Esophagus muscularis mucosa (tissue), 4 donors: ENCODE measurements at regions not wholly inside any gene's neighbourhood (a gene's known extent, or its start where the extent isn't known, plus 50 kb on each side); places are given as distances from the start of the nearest gene placed in this dataset.

Experiments used
- DNase-seq: peaks from one replicate; pipeline ENCODE4 v3.0.0-alpha.2; 2017; ENCODE audit errors: extremely low spot score
- H3K27ac ChIP-seq, 4 donors: fragments of 200-600 bp; sonication (generic); replicated peaks in 1 of 4; 1 replicate in 3 of 4; 2 replicates in 1 of 4; pipeline ENCODE4 v1.5.1; 2016 to 2019; ENCODE audit warnings: mild to moderate bottlenecking in 1 of 4
- H3K27me3 ChIP-seq, 4 donors: fragments of 200-600 bp; sonication (generic); one replicate each; pipeline versions ENCODE4 v1.5.1 to v1.6.0; 2016 to 2019
- H3K36me3 ChIP-seq, 4 donors: fragments of 200-600 bp; sonication (generic); one replicate each; pipeline ENCODE4 v1.5.1; 2016 to 2019
- H3K4me1 ChIP-seq, 4 donors: fragments of 200-600 bp; sonication (generic); one replicate each; pipeline ENCODE4 v1.5.1; 2016 to 2019
- H3K4me3 ChIP-seq, 4 donors: fragments of 200-600 bp; sonication (generic); 1 replicate in 2 of 4; 2 replicates in 2 of 4; pipeline ENCODE4 v1.5.1; 2016 to 2019; ENCODE audit warnings: mild to moderate bottlenecking in 4 of 4, moderate library complexity in 1 of 4
- H3K9me3 ChIP-seq, 4 donors: fragments of 200-600 bp; sonication (generic); 1 replicate in 3 of 4; 2 replicates in 1 of 4; pipeline ENCODE4 v1.5.1; 2016 to 2019
- EP300 ChIP-seq: sonication (generic); formaldehyde crosslinking; IDR thresholded peaks from one replicate; pipeline ENCODE4 v1.6.1; 2017; ENCODE audit warnings: antibody characterized with exemption
- POLR2A ChIP-seq: fragments of 450-650 bp; IDR thresholded peaks from one replicate; pipeline ENCODE4 v1.6.1; 2017; ENCODE audit warnings: antibody characterized with exemption, moderate library complexity, mild to moderate bottlenecking, low read depth
- POLR2AphosphoS5 ChIP-seq, 2 donors: sonication (generic); formaldehyde crosslinking; IDR thresholded peaks; one replicate each; pipeline ENCODE4 v1.6.1; 2017; ENCODE audit warnings: antibody characterized with exemption in 2 of 2
- WGBS: methylation state at CpG from one replicate; pipeline ENCODE4 v1.1.5; 2018; 5-methylcytosine and 5-hydroxymethylcytosine counted together
- intact Hi-C: fragments of 100-400 bp; cut with DNase I; formaldehyde crosslinking; loops from one replicate; pipeline ENCODE4 v1.15.1; 2023
- TF ChIP-seq, protein P1 (sequence below), 3 experiments: fragments of 200-600 bp in 2 of 3; fragments of 450-650 bp in 1 of 3; sonication (generic) in 2 of 3; IDR thresholded peaks; one replicate each; pipeline ENCODE4 v1.5.1; 2017 to 2019; ENCODE audit warnings: antibody characterized with exemption in 3 of 3, mild to moderate bottlenecking in 2 of 3, moderate library complexity in 1 of 3

DNA sequence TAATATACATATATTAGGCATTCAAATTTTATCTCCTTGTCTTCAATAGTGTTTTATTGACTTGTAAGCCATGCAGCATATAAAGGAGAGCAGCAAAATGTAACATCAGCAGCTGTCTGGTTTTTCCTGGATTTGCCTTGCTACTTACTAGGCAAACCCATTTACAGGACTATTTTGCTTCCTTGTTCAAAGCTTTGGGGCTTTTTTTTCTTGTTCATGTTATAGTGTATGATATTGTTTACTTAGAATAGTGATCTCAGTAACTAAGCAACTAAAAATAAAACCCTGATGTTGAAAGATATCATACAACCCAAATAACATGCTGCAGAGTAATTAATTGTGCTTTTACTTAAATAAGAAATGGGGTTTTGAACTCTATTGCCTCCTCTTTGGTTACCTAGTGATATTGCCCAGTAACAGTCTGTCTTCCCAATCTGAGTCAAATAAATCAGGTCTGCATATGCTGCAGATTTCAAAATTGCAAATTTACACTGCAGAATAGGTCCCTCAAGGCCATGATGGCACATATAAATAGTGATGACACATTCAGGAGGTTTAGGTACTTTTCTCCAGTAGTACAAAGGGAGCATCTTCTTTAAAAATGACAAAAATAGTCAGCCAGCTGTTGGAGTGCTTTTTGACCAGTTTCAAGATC lies 578.1 kb upstream of the NECTIN3 start:
- Histone ChIP-seq H3K9me3 (no peaks in the 10 kb centered on the region), H3K4me1 (peaks cover 0 to 7% (median 2%) of the 10 kb centered on the region in 4 donors), H3K27ac (no peak overlapping the region), H3K4me3 (no peak overlapping the region), H3K27me3 (no peaks in the 10 kb centered on the region), H3K36me3 (no peaks in the 10 kb centered on the region)
- TF ChIP-seq POLR2A (no peak), EP300 (no peak)
- TF ChIP-seq, protein P1, sequence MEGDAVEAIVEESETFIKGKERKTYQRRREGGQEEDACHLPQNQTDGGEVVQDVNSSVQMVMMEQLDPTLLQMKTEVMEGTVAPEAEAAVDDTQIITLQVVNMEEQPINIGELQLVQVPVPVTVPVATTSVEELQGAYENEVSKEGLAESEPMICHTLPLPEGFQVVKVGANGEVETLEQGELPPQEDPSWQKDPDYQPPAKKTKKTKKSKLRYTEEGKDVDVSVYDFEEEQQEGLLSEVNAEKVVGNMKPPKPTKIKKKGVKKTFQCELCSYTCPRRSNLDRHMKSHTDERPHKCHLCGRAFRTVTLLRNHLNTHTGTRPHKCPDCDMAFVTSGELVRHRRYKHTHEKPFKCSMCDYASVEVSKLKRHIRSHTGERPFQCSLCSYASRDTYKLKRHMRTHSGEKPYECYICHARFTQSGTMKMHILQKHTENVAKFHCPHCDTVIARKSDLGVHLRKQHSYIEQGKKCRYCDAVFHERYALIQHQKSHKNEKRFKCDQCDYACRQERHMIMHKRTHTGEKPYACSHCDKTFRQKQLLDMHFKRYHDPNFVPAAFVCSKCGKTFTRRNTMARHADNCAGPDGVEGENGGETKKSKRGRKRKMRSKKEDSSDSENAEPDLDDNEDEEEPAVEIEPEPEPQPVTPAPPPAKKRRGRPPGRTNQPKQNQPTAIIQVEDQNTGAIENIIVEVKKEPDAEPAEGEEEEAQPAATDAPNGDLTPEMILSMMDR (IDR thresholded peaks at IDR 0.05), result no peak
- no peak for DNase-seq
- intact Hi-C loops, result no loop called here

DNA sequence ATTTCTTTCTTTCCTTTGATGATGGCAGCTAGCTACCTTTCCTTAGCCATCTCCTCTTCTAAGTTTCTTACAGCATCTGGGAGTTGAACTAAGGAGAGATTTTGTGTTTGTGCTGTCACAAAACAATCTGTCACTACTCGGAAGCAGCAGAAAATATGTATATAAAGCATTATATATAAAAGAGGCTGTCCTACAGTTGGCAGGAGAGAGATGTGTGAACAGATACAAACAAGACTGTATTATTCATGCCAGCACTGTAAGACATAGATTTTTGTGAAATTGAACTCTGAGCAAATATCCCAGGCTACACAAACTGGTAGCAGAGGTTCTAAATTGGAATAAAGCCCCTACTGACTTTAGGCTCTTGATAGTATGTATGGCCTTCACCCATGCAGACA lies 577.5 kb upstream of the NECTIN3 start:
- 57% methylated on average over 1 of the region's 1 CpG for WGBS
- TF ChIP-seq EP300 (no peak), POLR2AphosphoS5 (IDR thresholded peaks at IDR 0.05) (no peak), POLR2A (no peak)
- TF ChIP-seq, protein P1 (IDR thresholded peaks at IDR 0.05), result no peak
- Histone ChIP-seq H3K4me1 (peaks cover 0 to 7% (median 2%) of the 10 kb centered on the region in 4 donors), H3K27me3 (no peaks in the 10 kb centered on the region), H3K4me3 (no peak overlapping the region), H3K27ac (no peak overlapping the region), H3K9me3 (no peaks in the 10 kb centered on the region), H3K36me3 (no peaks in the 10 kb centered on the region)
- DNase-seq, result no peak
- intact Hi-C loops, result no loop called here

DNA sequence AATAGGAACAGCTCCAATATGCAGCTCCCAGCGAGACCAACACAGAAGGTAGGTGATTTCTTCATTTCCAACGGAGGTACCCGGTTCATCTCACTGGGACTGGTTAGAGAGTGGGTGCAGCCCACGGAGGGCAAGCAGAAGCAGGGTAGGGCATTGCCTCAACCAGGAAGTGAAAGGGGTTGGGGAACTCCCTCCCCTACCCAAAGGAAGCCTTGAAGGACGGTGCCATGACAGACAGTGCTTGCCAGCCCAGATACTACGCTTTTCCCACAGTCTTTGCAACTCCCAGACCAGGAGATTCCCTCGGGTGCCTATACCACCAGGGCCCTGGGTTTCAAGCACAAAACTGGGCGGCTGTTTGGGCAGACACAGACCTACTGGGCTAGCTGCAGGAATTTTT lies 576.9 kb upstream of the NECTIN3 start:
- DNase-seq, result no peak
- 87% methylated on average over 6 of the region's 8 CpGs for WGBS

DNA sequence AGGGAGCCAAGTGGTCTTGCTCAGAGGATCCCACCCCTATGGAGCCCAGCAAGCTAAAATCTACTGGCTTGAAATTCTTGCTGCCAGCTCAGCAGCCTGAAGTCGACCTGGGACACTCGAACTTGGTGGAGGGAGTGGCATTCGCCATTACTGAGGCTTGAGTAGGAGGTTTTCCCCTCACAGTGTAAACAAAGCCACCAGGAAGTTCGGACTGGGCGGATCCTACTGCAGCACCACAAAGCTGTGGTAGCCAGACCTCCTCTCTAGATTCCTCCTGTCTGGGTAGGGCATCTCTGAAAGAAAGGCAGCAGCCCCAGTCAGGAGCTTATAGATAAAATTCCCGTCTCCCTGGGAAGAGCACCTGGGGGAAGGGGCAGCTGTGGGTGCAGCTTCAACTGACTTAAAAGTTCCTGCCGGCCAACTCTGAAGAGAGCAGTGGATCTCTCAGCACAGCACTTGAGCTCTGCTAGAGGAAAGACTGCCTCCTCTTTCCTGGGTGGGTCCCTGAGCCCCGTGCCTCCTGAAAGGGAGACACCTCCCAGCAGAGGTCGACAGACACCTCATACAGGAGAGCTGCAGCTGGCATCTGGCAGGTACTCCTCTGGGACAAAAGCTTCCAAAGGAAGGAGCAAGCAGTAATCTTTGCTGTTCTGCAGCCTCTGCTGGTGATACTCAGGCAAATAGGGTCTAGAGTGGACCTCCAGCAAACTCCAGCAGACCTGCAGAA lies 576.3 kb upstream of the NECTIN3 start:
- intact Hi-C loops, result no loop called here
- H3K27ac ChIP-seq, result no peak overlapping the region
- no peaks in the 10 kb centered on the region for H3K9me3 ChIP-seq
- peaks cover 0 to 7% (median 2%) of the 10 kb centered on the region in 4 donors for H3K4me1 ChIP-seq
- DNase-seq, result no peak
- no peak for TF ChIP-seq EP300
- no peak for TF ChIP-seq POLR2A
- TF ChIP-seq, protein P1 (IDR thresholded peaks at IDR 0.05), result no peak
- no peaks in the 10 kb centered on the region for H3K27me3 ChIP-seq
- WGBS, result 86% methylated on average over 6 of the region's 9 CpGs
- H3K36me3 ChIP-seq, result no peaks in the 10 kb centered on the region
- H3K4me3 ChIP-seq, result no peak overlapping the region

More for the DNA sequence above, 576.9 kb upstream of the NECTIN3 start:
- peaks cover 0 to 7% (median 2%) of the 10 kb centered on the region in 4 donors for H3K4me1 ChIP-seq
- no peaks in the 10 kb centered on the region for H3K36me3 ChIP-seq
- no peak overlapping the region for H3K4me3 ChIP-seq
- intact Hi-C loops, result no loop called here
- TF ChIP-seq EP300 (no peak), POLR2A (no peak), POLR2AphosphoS5 (IDR thresholded peaks at IDR 0.05) (no peak)
- TF ChIP-seq, protein P1 (IDR thresholded peaks at IDR 0.05), result no peak
- H3K27me3 ChIP-seq, result no peaks in the 10 kb centered on the region
- H3K9me3 ChIP-seq, result no peaks in the 10 kb centered on the region
- H3K27ac ChIP-seq, result no peak overlapping the region
